ENCODE measurements at regions not wholly inside any gene's neighbourhood (a gene's known extent, or its start where the extent isn't known, plus 50 kb on each side); places are given as distances from the start of the nearest gene placed in this dataset.

- TF ChIP-seq TAF1 (IDR thresholded peaks at IDR 0.05; ENCODE audit: low read depth) (no peak), REST (IDR thresholded peaks at IDR 0.05; ENCODE audit: low read depth) (no peak)
These were observed 218.6 kb downstream of the URB2 start for GRCh38 chr1:229844675-229845074.
